GF-D8 (cell line): ENCODE measurements at regions not wholly inside any gene's neighbourhood (a gene's known extent, or its start where the extent isn't known, plus 50 kb on each side); places are given as distances from the start of the nearest gene placed in this dataset.

ENCODE experiments used
- DNase-seq: peaks from one replicate; lab custom pipeline; 2025; lab: John Stamatoyannopoulos, UW

DNA sequence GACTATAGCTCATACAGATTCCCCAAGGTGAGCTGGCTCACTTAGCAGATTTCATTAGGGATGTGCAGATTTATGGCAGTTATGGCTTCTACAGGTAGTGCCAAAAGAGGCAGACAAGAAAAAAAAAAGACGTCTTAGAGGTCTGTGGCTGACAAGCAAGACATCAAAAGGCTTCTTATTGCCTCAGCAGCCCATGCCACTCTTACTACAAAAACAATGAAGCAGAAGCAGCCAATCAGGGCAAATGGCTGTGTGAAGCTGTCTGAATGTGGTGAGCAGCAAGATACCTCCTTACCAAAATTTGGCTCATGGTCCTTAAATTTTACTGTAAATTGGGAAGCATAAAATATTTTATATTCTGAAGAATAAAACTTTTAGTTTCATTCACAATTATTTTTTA is 557.5 kb upstream of the GOLIM4 start:
- DNase-seq = no peak

DNA sequence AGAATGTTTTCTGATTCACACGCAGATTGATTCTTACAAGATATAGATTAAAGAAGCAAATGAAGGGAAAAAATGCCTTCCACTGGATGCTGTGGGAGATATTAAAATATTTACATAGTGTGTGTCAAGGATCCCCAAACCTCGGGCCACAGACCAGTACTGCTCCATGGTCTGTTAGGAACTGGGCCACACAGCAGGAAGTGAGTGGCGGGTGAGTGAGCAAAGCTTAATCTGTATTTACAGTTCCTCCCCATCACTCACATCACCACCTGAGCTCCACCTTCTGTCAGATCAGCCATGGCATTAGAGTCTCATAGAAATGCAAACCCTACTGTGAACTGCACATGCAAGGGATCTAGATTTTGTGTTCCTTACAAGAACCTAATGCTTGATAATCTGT is 552.6 kb upstream of the GOLIM4 start:
- DNase-seq = no peak

DNA sequence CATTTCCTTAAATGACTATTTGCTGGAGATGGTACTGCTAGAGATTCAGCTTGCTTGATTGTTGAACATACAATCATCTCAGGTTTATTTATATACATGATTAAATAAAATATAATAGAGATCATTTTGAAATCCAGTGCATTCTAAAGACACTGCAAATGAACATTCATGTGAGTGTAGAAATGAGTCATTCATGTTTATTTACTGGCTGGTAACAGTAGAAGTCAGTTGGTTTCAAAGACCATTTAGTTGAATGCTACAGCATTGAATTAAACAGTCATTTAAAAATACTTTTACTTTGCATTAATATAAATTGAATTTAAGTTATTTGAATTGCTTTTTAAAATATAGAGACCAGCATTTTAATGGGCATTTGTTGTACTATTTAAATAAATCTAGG is 551.9 kb upstream of the GOLIM4 start:
- DNase-seq = no peak

DNA sequence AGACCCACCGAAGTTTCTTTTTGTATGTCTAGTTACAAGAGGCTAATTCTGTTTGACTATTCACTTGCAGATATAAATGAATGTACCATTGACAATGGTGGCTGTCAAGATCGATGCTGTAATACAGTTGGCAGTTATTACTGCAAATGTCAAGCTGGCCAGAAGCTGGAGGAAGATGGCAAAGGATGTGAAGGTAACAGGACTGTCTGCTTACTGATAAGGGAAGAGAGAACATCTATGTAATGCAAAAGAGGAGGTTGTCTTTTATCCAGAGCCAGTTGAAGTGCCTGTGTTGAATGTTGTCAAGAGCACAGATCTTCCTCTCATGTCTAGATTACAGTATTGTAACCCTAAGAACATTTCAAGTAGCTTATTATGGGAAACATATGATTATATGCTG is 549.5 kb upstream of the GOLIM4 start:
- no peak for DNase-seq

DNA sequence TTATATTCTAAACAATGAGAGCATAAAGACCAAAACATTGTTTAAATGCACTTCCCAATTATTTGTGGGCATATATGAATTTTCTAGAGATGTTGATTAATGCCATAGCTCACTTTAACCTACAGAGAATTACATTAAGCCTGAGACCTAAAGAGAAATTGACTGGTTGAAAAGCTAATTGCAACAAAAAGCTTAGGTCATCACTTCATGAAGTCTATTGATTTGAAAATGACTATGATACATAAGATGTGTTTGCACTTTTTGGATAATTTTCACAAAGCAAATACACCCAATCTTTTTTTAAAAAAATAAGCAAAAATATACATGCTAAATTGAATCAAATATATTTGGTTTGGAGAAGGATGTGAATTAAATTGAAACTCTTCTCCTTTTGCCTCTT is 532.8 kb upstream of the GOLIM4 start:
- DNase-seq = no peak

DNA sequence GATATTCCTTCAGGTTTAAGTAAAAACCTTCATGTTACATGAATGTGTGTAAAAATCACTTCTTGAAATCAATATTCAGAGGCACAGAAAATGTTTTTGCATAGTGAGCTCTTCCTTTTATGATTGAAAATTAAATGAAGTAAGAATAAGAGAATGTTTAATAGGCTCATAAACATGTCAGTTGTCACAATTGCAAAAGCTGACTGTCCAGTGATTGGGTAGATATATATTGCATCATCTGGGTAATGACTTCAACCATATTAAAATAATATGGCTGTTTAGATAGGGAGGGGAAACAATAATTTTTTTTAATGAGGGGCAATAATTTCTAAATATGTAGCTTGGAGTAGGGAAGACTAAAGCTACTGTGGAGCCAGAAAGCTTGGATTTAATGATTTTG is 529.8 kb upstream of the GOLIM4 start:
- no peak for DNase-seq

DNA sequence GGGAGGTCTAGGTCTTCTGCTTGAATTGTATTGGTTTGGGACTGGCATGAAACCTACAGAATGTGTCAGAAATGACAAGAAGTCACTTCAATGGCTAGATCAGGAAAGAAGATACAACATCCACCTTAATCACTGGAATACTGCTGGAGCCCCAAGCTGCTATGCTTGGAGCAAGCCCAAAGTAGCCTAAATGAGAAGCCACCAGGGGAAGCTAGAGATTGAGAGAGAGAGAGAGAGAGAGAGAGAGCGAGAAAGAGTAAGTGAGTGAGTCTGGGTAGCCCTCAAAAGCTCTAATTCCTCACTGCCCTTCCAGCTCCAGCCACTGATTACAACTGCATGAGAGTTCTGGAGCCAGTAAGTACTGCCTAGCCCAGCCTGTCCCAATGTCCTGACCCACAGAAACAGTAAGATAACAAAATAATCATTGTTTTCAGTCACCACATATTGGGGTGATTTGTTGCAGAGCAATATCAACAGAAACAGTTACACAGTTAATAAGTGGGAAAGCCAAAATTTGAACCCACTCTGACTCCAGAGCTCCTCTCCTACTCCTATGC is 529.2 kb upstream of the GOLIM4 start:
- DNase-seq = no peak

DNA sequence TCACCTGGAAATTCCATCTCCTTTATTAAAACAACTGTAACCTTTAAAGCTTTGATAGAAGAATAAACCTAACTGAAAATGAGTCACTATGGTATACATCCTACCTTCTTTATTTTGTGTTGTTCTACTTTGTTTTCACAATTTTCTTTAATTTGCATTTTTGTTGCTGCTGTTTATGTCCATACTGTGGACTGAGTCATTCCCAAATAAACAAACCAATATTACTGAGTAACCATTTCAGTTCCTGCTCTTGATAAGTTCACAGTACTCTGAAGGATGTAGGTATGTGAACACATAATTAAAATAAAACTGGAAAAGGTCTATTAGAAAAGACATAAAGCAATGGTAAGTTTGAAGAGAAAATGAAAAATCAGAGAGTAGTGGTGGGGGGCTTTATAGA is 528.5 kb upstream of the GOLIM4 start:
- DNase-seq = no peak

DNA sequence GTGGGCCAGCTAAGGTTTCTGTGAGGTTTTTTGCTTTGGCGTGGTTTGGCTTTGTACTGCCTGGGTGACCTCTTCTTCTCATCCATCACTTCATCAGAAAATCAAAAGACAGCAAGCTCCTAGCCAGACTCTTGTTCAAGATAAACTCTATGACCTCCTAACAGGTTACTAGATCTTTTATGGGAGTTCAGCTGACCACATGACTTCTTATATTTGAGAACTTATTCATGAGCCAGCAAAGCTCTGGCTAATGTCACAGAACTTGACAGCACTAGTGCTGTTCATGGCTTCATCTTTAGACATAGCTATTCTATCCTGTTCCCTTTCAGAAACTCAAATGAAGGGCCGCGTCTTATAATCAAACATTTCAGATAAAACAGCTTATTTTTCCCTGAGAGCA is 527.1 kb upstream of the GOLIM4 start:
- DNase-seq = no peak

DNA sequence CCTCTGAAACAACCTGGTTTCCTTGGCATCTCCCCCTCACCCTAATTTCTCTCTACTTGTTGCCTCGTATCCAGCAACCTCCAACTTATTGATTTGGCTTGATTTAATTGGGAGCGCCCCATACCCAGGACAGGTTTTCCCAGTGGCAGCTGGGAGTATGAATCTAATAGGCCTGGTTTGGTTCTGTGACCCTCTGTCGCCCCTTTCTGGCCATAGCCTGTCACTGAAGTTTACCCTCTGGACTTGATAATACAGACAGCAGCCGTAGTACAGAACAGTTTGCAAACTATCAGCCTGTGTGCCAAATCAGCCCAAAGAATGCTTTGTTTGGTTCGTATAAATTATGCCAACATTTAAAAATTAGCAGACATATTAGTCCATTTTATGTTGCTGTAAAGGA is 525.1 kb upstream of the GOLIM4 start:
- no peak for DNase-seq

DNA sequence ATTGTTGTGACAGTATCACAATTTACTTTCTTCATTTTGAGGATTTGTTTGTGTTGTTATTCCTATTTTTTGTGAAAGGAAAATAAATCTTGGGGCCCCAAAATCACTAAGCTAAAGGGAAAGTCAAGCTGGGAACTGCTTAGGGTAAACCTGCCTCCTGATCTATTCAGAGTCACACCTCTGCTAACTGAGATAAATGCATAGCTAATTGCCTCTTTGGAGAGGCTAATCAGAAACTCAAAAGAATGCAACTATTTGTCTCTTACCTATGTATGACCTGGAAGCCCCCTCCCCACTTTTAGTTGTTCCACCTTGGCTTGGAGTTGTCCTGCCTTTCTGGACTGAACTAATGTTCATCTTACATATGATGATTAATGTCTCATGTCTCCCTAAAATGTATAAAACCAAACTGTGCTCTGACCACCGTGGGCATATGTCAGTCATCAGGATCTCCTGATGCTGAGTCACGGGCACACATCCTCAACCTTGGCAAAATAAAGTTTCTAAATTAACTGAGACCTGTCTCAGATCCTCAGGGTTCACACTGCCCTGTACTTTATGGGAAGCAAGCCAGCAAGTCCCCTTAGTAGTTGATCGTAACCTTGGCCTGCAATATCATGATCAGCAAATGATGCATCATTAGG is 523.2 kb upstream of the GOLIM4 start:
- DNase-seq = no peak

DNA sequence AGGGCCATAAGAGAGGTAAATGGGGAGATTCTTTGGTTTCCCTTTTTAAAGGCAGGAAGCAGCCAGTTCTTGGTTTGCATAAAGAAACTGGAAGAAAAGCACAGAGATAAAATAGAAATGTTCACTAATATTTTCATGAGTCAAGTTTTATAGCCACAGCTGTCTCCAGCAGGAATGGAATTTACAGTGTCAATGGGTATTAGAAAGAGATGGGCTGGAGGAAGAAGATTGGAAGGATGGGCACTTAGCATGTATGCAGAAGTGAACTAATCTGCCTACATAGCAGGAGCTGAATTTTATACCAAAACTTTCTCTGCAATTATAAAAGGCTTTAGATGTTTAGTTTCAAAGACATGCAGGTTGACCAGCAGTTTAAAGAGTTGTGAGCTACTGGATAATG is 521.9 kb upstream of the GOLIM4 start:
- DNase-seq = no peak

DNA sequence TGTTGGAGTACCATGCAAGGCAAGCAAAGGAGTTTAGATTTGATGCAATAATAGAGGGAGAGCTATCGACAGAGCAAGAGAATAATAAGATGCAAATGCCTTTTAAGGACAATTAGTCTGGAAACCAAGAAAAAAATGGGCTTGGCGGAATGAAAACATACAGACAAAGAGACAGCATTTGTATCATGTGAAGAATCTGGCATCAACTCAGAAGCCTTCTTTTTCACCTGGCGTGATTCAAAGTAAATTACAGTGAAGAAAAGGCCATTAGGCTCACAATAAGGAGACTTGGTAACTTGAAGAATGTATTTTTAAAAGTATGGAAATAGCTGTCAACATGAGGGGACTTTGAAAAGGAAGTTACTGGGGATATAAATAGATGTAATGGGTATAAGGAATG is 521.2 kb upstream of the GOLIM4 start:
- no peak for DNase-seq

DNA sequence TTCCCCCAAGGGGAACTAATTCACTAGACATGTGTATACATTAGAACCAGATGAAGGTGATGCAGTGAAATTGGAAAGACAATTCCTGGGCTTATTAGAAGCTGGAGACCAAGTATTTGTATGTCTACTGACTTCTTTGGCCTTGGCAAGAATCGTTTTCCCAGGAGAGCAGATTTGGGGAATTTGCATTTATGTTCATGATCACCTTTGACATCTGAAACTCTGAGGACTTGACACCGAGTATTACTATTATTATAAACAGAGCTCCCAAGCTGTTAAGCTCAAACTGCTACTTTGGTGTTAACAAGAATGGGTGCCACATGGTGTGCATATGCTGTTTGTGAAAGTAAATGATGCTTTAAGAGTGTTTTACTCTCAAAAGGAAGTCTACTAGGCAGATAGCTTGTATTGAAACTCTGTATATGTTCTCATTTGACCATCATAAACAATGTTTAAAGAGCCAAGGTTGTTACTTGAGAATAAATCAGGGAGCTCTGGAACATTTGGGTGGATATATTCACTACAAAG is 519.8 kb upstream of the GOLIM4 start:
- no peak for DNase-seq

DNA sequence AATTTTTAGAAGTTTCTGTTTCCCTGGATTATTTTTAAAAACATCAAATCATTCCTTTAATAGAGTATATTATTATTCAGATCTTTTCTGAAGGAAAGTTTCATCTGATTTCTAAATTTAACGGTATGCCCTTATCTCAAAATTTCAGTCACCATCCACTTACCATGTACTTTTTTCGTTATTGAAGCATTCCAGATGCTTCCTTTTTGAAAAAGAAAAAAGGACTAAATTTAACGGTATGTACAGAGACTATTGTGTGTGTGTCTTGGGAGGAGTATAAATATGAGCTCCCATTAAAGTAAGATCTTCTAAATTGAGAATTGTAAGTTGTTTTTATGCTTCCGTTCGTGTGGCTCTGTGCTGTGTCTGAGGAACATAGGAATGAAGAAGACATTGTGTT is 517.4 kb upstream of the GOLIM4 start:
- no peak for DNase-seq

DNA sequence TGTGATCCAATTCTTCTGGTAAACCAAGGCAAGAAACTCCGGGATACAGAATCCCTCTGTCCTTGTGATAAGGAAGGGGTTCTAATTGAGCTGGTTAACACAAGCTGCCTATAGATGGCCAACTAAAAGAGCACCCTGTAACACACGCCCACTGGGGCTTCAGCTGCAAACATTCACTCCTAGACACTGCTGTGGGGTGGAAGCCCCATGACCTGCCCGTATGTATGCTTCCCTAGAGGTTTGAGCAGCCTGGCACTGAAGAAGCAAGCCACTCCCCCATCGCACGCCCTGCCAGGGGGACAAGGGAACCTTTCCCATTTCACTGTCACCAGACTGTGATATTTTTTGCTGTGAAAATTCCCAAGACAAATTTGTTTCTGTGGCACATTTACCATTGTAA is 516.9 kb upstream of the GOLIM4 start:
- DNase-seq = no peak

DNA sequence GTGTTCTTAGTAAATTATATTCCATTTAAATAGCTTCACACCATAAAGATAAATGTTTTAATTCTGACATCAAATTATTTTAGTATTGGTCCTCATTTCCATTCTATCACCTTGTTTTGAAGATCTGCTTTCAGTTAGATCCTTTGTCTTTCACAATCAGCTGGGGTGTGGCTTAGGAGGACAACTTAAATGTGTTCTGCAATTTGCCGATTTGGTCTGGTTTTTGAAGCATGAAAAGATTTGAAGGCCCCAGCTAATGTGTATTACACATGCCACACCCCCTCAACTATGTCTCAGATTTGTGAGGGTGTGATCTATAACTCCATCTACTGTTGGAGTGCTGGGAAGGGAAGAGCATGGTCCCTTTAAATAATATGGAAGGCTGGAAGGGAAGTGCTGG is 516.1 kb upstream of the GOLIM4 start:
- DNase-seq = no peak

DNA sequence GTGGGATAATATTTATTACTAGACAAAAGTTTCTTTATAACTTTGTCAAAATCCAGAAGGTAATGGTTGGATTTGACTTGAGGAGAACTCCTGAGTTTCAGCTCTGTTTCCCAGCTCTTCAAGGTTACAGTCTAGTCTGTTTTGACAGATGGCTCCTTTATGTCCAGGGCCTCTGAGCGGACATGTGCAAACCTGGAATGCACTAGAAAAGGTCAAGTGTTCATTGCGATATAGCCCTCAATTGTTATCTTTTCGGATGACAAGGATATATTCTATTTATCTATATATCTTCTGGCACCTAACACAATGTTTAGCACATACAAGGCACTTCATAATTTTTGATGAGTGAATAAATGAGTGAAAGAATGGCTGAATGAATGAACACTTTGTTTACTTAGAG is 513.2 kb upstream of the GOLIM4 start:
- no peak for DNase-seq

DNA sequence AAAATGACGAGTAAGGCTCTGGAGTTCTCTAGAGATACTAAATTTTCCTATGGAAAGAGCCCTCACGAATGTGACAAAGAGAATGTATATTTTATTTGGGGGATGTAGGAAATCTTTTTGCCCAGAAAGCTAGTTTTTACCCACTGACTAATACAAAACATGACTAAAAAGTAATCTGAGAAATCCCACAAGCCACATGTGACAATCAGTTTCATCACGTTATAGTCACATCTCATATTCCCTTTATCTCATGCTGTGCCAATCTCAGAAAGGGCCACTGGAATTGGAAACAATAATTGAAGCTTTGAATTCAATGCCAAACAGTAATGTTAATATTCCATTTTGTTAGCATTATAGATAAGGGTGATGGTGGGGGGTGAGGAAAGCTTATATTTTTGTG is 509.0 kb upstream of the GOLIM4 start:
- no peak for DNase-seq

DNA sequence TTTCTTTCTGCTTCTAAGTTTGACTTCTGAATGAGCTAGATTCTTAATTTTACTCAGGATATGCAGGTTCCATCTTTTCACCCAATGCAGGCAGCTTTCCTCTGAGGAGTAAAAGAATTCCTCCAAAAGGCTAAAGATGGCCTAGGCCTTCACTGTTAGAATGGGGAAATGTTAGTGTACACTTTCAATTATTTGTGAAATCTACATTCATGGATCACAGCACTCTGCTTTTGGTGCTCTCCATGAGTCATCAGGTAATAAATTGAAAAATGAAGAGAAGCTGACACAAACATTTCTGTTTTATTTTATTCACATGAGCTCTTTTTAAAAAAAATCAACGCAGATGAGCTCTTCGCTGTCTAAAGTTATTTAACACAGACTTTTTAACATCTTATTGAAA is 502.5 kb upstream of the GOLIM4 start:
- DNase-seq = no peak

DNA sequence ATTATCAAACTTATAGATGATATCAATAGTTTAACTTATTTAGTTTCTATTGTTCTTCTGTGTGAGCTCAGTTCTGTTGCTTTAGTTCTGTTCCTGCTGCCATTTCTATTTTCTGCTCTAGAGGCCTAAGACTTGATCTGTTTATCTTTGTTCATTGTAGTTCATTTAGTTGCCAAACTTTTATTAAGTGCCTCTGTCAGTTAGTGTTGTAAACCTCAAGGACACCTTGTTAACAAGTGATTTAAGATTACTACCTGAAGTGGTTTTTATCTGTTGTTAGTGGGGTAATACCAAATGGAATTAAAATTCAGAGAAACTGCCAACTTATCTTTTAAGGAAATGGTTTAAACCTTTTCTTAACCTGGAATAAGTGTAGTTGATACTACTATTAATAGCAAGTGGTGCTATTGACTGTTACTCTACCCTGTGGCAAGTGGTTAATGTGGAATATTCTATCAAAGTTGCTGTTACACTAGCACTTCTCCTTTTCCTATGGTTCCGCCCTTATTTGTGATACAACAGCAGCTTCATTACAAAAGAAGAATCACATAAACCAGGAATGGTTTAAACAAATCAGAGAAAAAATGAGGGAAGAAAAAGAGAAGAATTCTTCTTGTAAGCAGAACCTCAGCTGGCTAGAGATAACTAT is 500.6 kb upstream of the GOLIM4 start:
- DNase-seq = no peak

DNA sequence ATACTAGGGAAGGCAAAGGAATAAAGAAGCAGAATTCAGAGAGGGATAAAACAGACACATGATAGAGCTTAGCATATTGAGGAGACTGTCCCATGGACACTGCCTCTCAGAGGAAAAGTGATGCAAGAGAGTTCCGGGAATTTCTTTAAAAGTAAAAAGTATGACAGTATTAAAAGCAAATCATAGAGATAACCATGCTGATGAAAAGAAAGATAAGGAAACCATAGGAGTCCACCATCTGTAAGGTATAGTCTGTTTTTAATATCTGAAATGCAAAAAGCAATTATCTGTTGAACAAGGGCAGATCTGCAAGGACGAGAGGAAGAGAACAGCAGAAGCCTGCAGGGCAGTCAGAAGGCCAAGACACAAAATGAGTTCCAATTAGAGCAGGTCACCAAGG is 495.9 kb upstream of the GOLIM4 start:
- DNase-seq = no peak

DNA sequence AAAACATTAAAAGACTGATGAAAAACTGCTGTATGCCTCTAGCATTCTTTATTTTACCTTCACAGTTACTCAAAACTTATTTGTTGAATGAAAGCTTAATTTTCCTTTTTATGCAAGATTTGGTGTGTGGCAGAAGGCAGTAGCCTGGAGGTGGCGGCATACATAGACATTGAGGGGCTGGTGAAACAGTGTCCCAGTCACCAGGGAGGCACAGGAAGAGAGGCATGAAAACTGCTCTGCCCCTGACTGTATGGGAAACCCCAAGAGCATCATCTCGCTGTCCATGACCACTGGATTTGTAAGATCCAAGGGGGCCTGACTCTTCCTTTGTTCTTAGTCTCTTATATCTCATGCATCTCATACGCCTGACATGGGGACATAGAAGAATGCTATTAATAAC is 493.7 kb upstream of the GOLIM4 start:
- no peak for DNase-seq

DNA sequence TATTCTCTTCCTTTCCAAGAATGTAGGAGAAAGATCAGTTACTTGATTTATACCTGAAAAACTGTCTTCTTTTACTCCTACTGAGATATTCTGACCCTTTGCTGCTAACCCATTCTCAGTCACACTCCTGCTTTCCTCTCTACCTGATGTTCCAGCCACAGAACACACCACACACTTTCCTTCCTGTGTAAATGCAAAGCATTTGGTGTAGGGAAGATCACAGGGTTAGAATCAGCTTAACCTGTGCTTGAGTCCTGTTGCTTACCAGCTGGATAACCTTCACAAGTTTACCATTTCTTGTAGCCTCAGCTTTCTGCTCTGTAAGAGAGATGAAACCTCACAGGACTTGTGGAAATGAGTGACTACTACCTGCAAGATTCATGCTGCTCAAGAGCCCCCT is 489.8 kb upstream of the GOLIM4 start:
- DNase-seq = no peak
